ENCODE measurements at regions not wholly inside any gene's neighbourhood (a gene's known extent, or its start where the extent isn't known, plus 50 kb on each side); places are given as distances from the start of the nearest gene placed in this dataset.

DNA sequence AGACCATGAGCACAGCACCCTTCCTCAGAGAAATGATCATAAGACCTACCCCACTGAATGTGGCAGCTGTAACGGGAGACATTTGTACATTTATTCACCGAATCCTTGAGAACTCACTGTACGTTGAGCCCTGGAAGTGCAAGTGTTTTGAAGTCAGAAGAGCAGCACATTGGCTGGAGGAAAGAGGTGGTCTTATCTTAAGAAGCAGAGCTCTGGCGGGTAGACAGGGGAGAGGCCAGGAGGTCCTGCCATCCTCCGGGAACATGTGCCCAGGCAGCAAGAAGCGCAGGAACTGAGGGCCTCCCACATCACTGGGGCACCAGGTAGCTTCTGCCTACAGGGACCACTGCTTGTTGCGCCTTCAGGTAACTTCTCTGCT is 169.2 kb upstream of the IRF2BP2 start (continued):
- TF ChIP-seq NR4A1 (CRISPR knock-in tag; IDR thresholded peaks at IDR 0.05) (no peak), NR4A1 (tag; IDR thresholded peaks at IDR 0.05) (0 out of 2 replicates have a peak, but pooled peaks have one; percentile 30), TAF7 (tag; IDR thresholded peaks at IDR 0.05) (no peak)

- CTCF ChIA-PET (ENCODE audit: low intra/inter-chr PET ratio) = no interaction called here
- 18% methylated on average over 22 of the region's 22 CpGs for WGBS (ENCODE audit: insufficient coverage, low coverage, missing lambda C conversion rate)
- Histone ChIP-seq H3K27ac (ENCODE audit: extremely low read depth, low read depth, low read length) (no peak overlapping the region), H3K27me3 (ENCODE audit: control insufficient read depth in 2 of 2, insufficient read depth in 2 of 2, low read length in 2 of 2) (peaks cover 53 to 57% of the 10 kb centered on the region in 2 experiments), H3K4me2 (ENCODE audit: insufficient read depth, low read length) (no peak overlapping the region), H2AFZ (ENCODE audit: low read depth, low read length) (peak overlapping the region; percentile 6; the same call in 1 of the 2 replicates), H4K20me1 (replicated peaks; ENCODE audit: control insufficient read depth, insufficient read depth, low read length) (no peaks in the 10 kb centered on the region), H3K79me2 (ENCODE audit: control insufficient read depth, insufficient read depth, low read length) (no peaks in the 10 kb centered on the region), H3K9me1 (ENCODE audit: control insufficient read depth, insufficient read depth, low read length) (no peaks in the 10 kb centered on the region), H3K4me3 (no peak overlapping the region), H3K9ac (ENCODE audit: insufficient read depth in 1 of 2, low read depth in 2 of 2, low read length in 2 of 2) (peak overlapping the region in 1 of 2 experiments; percentile 47; a peak in 2 of 4 replicates), H3K36me3 (ENCODE audit: control insufficient read depth, insufficient read depth, low read length) (no peaks in the 10 kb centered on the region), H3K4me1 (replicated peaks in 1 of 2; ENCODE audit: control insufficient read depth in 2 of 2, insufficient read depth in 2 of 2, low read length in 2 of 2) (peaks cover 9 to 18% of the 10 kb centered on the region in 2 experiments), H3K9me3 (replicated peaks; ENCODE audit: control insufficient read depth, insufficient read depth, low read depth, low read length) (no peaks in the 10 kb centered on the region)
- POLR2A ChIA-PET = no interaction called here
- in situ Hi-C loops (cut with MboI) = no loop called here
- DNase-seq (ENCODE audit: extremely low read depth in 1 of 4, low spot score in 3 of 4) (peak in 3 of 4 experiments; percentile 46 to 52 (median 51)), ATAC-seq (peak; percentile 7; the same call in 2 of the 3 replicates), FAIRE-seq (no peak)
- no TSS peak for BruUV-seq (replicated peaks)
- intact Hi-C loops (cut with micrococcal nuclease) = no loop called here
- TF ChIP-seq JUN (IDR thresholded peaks at IDR 0.05; ENCODE audit: borderline replicate concordance, low read depth, low read length) (no peak), JUN (CRISPR knock-in tag; IDR thresholded peaks at IDR 0.05; ENCODE audit: borderline replicate concordance) (no peak), ZNF561 (CRISPR knock-in tag; conservative IDR thresholded peaks at IDR 0.05) (no peak), ZBTB34 (CRISPR knock-in tag; IDR thresholded peaks at IDR 0.05) (no peak), ZSCAN32 (CRISPR knock-in tag; IDR thresholded peaks at IDR 0.05) (no peak), ZNF431 (CRISPR knock-in tag; IDR thresholded peaks at IDR 0.05) (0 out of 2 replicates have a peak, but pooled peaks have one; percentile 48), SRSF1 (IDR thresholded peaks at IDR 0.05; ENCODE audit: low read depth, low read length) (no peak), ZNF239 (CRISPR knock-in tag; IDR thresholded peaks at IDR 0.05) (no peak), ARHGAP35 (IDR thresholded peaks at IDR 0.05; ENCODE audit: partially characterized antibody) (no peak), MAFK (IDR thresholded peaks at IDR 0.05; ENCODE audit: low read length) (no peak), ZNF324 (CRISPR knock-in tag; IDR thresholded peaks at IDR 0.05) (no peak), ZNF77 (CRISPR knock-in tag; IDR thresholded peaks at IDR 0.05) (no peak), NR2C2 (CRISPR knock-in tag; IDR thresholded peaks at IDR 0.05) (no peak), NR2C2 (tag; IDR thresholded peaks at IDR 0.05) (peak; percentile 95)
- TF ChIP-seq, protein P1, sequence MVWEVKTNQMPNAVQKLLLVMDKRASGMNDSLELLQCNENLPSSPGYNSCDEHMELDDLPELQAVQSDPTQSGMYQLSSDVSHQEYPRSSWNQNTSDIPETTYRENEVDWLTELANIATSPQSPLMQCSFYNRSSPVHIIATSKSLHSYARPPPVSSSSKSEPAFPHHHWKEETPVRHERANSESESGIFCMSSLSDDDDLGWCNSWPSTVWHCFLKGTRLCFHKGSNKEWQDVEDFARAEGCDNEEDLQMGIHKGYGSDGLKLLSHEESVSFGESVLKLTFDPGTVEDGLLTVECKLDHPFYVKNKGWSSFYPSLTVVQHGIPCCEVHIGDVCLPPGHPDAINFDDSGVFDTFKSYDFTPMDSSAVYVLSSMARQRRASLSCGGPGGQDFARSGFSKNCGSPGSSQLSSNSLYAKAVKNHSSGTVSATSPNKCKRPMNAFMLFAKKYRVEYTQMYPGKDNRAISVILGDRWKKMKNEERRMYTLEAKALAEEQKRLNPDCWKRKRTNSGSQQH (CRISPR knock-in tag; IDR thresholded peaks at IDR 0.05) = no peak
- TF ChIP-seq, protein P2, sequence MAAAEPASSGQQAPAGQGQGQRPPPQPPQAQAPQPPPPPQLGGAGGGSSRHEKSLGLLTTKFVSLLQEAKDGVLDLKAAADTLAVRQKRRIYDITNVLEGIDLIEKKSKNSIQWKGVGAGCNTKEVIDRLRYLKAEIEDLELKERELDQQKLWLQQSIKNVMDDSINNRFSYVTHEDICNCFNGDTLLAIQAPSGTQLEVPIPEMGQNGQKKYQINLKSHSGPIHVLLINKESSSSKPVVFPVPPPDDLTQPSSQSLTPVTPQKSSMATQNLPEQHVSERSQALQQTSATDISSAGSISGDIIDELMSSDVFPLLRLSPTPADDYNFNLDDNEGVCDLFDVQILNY (CRISPR knock-in tag; IDR thresholded peaks at IDR 0.05) = no peak
Measured at GRCh38 chr1:234778221-234779159, 168.5 kb upstream of the IRF2BP2 start.

Data from K562 (cell line).